SK-N-SH treated with all-trans-retinoic acid at 6 μM for 48 hours (cell line): ENCODE measurements at regions not wholly inside any gene's neighbourhood (a gene's known extent, or its start where the extent isn't known, plus 50 kb on each side); places are given as distances from the start of the nearest gene placed in this dataset.

Experiments
- ATAC-seq: fragments of 200-7000 bp; cut with Tn5 transposase; 3 replicates; pipeline ENCODE4 v1.9.1; 2020; ENCODE audit warnings: mild to moderate bottlenecking, moderate library complexity
- ARNTL ChIP-seq: fragments of 450-650 bp; formaldehyde crosslinking; IDR thresholded peaks from 2 replicates; pipeline ENCODE4 v1.5.0; 2020; ENCODE audit warnings: low read depth, mild to moderate bottlenecking, moderate library complexity, borderline replicate concordance
- BACH2 ChIP-seq: fragments of 250-450 bp; sonication (Bioruptor Pico); IDR thresholded peaks from 2 replicates; pipeline ENCODE4 v1.9.0; 2021; ENCODE audit warnings: mild to moderate bottlenecking, borderline replicate concordance
- CSDC2 ChIP-seq: fragments of 250-450 bp; sonication (Bioruptor Pico); IDR thresholded peaks from 2 replicates; pipeline ENCODE4 v1.5.0; 2020; ENCODE audit warnings: mild to moderate bottlenecking, moderate library complexity
- ESRRG ChIP-seq: fragments of 250-450 bp; sonication (Bioruptor Pico); IDR thresholded peaks from 2 replicates; pipeline ENCODE4 v1.6.1; 2021; ENCODE audit warnings: mild to moderate bottlenecking
- GLIS3 ChIP-seq: fragments of 250-450 bp; sonication (Bioruptor Pico); IDR thresholded peaks from 2 replicates; pipeline ENCODE4 v1.5.0; 2020; ENCODE audit warnings: mild to moderate bottlenecking, moderate library complexity
- ISL1 ChIP-seq: fragments of 250-450 bp; sonication (Bioruptor Pico); IDR thresholded peaks from 2 replicates; pipeline ENCODE4 v2.1.2; 2022; ENCODE audit warnings: mild to moderate bottlenecking, moderate library complexity
- OSR1 ChIP-seq: fragments of 250-450 bp; sonication (Bioruptor Pico); IDR thresholded peaks from 2 replicates; pipeline ENCODE4 v1.8.0; 2022; ENCODE audit warnings: moderate library complexity, mild to moderate bottlenecking, inconsistent platforms
- PPARA ChIP-seq: fragments of 250-450 bp; sonication (Bioruptor Pico); IDR thresholded peaks from 2 replicates; pipeline ENCODE4 v1.5.0; 2020; ENCODE audit warnings: mild to moderate bottlenecking, borderline replicate concordance
- RARB ChIP-seq: fragments of 250-450 bp; sonication (Bioruptor Pico); IDR thresholded peaks from 2 replicates; pipeline ENCODE4 v1.8.0; 2021; ENCODE audit warnings: mild to moderate bottlenecking, moderate library complexity
- SNAI2 ChIP-seq: fragments of 250-450 bp; sonication (Bioruptor Pico); IDR thresholded peaks from 2 replicates; pipeline ENCODE4 v1.5.0; 2020; ENCODE audit warnings: mild to moderate bottlenecking, moderate library complexity
- TCF4 ChIP-seq: fragments of 250-450 bp; sonication (Bioruptor Pico); IDR thresholded peaks from 2 replicates; pipeline ENCODE4 v1.8.0; 2021; ENCODE audit warnings: mild to moderate bottlenecking, moderate library complexity, borderline replicate concordance
- TOX ChIP-seq: fragments of 250-450 bp; sonication (Bioruptor Pico); IDR thresholded peaks from 2 replicates; pipeline ENCODE4 v1.8.0; 2021; ENCODE audit warnings: mild to moderate bottlenecking, moderate library complexity, borderline replicate concordance
- ZC3H10 ChIP-seq: fragments of 250-450 bp; sonication (Bioruptor Pico); IDR thresholded peaks from 2 replicates; pipeline ENCODE4 v1.5.1; 2021; ENCODE audit warnings: mild to moderate bottlenecking, moderate library complexity
- ZFP3 ChIP-seq: fragments of 250-450 bp; sonication (Bioruptor Pico); IDR thresholded peaks from 2 replicates; pipeline ENCODE4 v1.5.0; 2020; ENCODE audit warnings: mild to moderate bottlenecking, moderate library complexity
- ZFP30 ChIP-seq: fragments of 450-650 bp; formaldehyde crosslinking; IDR thresholded peaks from 2 replicates; pipeline ENCODE4 v1.5.0; 2022; ENCODE audit warnings: mild to moderate bottlenecking, moderate library complexity
- ZNF565 ChIP-seq: fragments of 450-650 bp; formaldehyde crosslinking; conservative IDR thresholded peaks from 2 replicates; pipeline ENCODE4 v1.5.0; 2020; ENCODE audit warnings: low read depth, mild to moderate bottlenecking, moderate library complexity
- ZNF70 ChIP-seq: fragments of 450-650 bp; formaldehyde crosslinking; IDR thresholded peaks from 2 replicates; pipeline ENCODE4 v1.5.0; 2020; ENCODE audit warnings: mild to moderate bottlenecking, moderate library complexity
- ZNF8 ChIP-seq: fragments of 450-650 bp; formaldehyde crosslinking; IDR thresholded peaks from 2 replicates; pipeline ENCODE4 v1.5.0; 2020; ENCODE audit warnings: mild to moderate bottlenecking, moderate library complexity
- TF ChIP-seq, protein P1 (sequence below): fragments of 250-450 bp; sonication (Bioruptor Pico); IDR thresholded peaks from 2 replicates; pipeline ENCODE4 v1.5.0; 2020; ENCODE audit warnings: mild to moderate bottlenecking, moderate library complexity
- TF ChIP-seq, protein P2 (sequence below): fragments of 250-450 bp; sonication (Bioruptor Pico); IDR thresholded peaks from 2 replicates; pipeline ENCODE4 v1.5.1; 2020; ENCODE audit warnings: low read depth, mild to moderate bottlenecking, moderate library complexity
- TF ChIP-seq, protein P3 (sequence below): fragments of 250-450 bp; sonication (Bioruptor Pico); IDR thresholded peaks from 2 replicates; pipeline ENCODE4 v1.8.0; 2020; ENCODE audit warnings: mild to moderate bottlenecking, moderate library complexity, borderline replicate concordance
- TF ChIP-seq, protein P4 (sequence below): fragments of 250-450 bp; sonication (Bioruptor Pico); IDR thresholded peaks from 2 replicates; pipeline ENCODE4 v1.5.1; 2021; ENCODE audit warnings: mild to moderate bottlenecking, moderate library complexity

DNA sequence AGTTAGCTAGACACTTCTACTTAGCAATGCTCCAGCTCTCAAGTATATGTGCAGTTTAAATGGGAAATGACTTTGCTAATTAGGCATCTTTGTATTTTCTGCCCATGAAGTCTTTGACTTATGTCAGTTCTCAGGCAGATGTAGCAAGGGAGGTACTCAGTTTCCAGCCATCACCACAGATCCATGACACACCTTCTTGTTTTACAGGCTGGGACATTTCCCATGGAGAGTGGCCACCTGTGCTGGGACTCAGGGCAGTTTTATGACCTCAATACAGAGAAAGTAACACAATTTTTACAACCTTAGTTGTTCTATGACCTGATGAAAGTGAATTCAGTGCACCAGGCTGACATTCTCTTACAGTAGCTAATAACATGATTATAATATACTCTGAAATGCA lies 280.7 kb upstream of the GK2 start:
- TF ChIP-seq ZC3H10 (no peak), ARNTL (CRISPR knock-in tag) (no peak), ESRRG (no peak), ZNF70 (no peak), OSR1 (CRISPR knock-in tag) (no peak), ZFP30 (no peak), RARB (no peak), GLIS3 (CRISPR knock-in tag) (no peak), PPARA (CRISPR knock-in tag) (no peak), ZNF8 (CRISPR knock-in tag) (no peak), ISL1 (no peak), ZFP3 (no peak), BACH2 (no peak), CSDC2 (CRISPR knock-in tag) (no peak), TOX (CRISPR knock-in tag) (no peak), TCF4 (CRISPR knock-in tag) (no peak)
- TF ChIP-seq, protein P1, sequence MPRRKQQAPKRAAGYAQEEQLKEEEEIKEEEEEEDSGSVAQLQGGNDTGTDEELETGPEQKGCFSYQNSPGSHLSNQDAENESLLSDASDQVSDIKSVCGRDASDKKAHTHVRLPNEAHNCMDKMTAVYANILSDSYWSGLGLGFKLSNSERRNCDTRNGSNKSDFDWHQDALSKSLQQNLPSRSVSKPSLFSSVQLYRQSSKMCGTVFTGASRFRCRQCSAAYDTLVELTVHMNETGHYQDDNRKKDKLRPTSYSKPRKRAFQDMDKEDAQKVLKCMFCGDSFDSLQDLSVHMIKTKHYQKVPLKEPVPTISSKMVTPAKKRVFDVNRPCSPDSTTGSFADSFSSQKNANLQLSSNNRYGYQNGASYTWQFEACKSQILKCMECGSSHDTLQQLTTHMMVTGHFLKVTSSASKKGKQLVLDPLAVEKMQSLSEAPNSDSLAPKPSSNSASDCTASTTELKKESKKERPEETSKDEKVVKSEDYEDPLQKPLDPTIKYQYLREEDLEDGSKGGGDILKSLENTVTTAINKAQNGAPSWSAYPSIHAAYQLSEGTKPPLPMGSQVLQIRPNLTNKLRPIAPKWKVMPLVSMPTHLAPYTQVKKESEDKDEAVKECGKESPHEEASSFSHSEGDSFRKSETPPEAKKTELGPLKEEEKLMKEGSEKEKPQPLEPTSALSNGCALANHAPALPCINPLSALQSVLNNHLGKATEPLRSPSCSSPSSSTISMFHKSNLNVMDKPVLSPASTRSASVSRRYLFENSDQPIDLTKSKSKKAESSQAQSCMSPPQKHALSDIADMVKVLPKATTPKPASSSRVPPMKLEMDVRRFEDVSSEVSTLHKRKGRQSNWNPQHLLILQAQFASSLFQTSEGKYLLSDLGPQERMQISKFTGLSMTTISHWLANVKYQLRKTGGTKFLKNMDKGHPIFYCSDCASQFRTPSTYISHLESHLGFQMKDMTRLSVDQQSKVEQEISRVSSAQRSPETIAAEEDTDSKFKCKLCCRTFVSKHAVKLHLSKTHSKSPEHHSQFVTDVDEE (CRISPR knock-in tag): no peak
- TF ChIP-seq, protein P2, sequence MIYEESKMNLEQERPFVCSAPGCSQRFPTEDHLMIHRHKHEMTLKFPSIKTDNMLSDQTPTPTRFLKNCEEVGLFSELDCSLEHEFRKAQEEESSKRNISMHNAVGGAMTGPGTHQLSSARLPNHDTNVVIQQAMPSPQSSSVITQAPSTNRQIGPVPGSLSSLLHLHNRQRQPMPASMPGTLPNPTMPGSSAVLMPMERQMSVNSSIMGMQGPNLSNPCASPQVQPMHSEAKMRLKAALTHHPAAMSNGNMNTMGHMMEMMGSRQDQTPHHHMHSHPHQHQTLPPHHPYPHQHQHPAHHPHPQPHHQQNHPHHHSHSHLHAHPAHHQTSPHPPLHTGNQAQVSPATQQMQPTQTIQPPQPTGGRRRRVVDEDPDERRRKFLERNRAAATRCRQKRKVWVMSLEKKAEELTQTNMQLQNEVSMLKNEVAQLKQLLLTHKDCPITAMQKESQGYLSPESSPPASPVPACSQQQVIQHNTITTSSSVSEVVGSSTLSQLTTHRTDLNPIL (CRISPR knock-in tag): no peak
- TF ChIP-seq, protein P3, sequence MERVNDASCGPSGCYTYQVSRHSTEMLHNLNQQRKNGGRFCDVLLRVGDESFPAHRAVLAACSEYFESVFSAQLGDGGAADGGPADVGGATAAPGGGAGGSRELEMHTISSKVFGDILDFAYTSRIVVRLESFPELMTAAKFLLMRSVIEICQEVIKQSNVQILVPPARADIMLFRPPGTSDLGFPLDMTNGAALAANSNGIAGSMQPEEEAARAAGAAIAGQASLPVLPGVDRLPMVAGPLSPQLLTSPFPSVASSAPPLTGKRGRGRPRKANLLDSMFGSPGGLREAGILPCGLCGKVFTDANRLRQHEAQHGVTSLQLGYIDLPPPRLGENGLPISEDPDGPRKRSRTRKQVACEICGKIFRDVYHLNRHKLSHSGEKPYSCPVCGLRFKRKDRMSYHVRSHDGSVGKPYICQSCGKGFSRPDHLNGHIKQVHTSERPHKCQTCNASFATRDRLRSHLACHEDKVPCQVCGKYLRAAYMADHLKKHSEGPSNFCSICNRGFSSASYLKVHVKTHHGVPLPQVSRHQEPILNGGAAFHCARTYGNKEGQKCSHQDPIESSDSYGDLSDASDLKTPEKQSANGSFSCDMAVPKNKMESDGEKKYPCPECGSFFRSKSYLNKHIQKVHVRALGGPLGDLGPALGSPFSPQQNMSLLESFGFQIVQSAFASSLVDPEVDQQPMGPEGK (CRISPR knock-in tag): no peak

DNA sequence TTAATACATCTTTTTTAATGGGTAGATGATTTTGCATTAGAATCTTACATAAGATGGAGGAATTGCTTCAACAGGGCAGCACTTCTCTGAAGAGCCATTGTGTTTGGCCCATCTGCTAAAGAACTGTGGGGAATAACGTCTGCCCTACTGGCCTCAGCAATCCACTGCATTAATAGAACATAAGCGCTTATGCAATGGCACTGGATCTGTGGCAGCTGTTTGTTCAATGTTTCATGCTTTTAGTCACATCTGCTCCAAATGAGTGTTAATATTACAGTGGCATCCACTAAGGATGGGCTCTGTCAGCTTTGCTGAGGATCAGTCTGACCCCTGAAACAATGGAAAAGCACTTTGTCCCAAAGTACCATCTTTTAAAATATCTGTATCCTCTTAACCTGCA lies 279.0 kb upstream of the GK2 start:
- TF ChIP-seq BACH2: no peak
- TF ChIP-seq OSR1 (CRISPR knock-in tag): no peak
- TF ChIP-seq ZC3H10: no peak
- no peak for TF ChIP-seq ZNF8 (CRISPR knock-in tag)
- TF ChIP-seq, protein P3 (CRISPR knock-in tag): no peak
- TF ChIP-seq ISL1: no peak
- TF ChIP-seq, all 23 proteins: peak for 0
- no peak for ATAC-seq

More for the DNA sequence above, 280.7 kb upstream of the GK2 start:
- ATAC-seq: no peak

DNA sequence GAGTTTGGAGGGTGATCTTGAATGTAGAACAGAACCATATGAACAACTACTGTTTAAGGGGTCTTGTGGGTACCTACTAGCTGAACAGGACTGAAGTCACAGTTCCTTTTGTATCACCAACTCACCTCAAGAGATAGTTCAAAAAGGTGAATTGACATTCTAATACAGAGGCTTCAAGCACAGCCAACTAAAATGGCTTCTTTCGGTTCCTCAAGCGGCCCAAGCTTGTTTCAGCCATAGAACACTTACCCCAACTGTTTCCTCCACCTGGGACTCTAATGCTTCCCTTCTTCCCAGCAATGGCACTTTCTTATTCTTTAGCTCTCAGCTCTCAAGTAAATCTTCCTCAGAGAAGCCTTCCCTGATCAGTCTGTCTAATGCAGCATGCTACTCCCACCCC lies 277.5 kb upstream of the GK2 start:
- ATAC-seq: no peak
- TF ChIP-seq TCF4 (CRISPR knock-in tag) (no peak), ARNTL (CRISPR knock-in tag) (no peak), ZNF565 (CRISPR knock-in tag) (no peak), ZC3H10 (no peak), ZFP30 (no peak), RARB (no peak), ESRRG (no peak), TOX (CRISPR knock-in tag) (no peak), PPARA (CRISPR knock-in tag) (no peak), ZNF70 (no peak), ZFP3 (no peak), SNAI2 (CRISPR knock-in tag) (no peak)
- TF ChIP-seq, protein P3 (CRISPR knock-in tag): no peak
- TF ChIP-seq, protein P4, sequence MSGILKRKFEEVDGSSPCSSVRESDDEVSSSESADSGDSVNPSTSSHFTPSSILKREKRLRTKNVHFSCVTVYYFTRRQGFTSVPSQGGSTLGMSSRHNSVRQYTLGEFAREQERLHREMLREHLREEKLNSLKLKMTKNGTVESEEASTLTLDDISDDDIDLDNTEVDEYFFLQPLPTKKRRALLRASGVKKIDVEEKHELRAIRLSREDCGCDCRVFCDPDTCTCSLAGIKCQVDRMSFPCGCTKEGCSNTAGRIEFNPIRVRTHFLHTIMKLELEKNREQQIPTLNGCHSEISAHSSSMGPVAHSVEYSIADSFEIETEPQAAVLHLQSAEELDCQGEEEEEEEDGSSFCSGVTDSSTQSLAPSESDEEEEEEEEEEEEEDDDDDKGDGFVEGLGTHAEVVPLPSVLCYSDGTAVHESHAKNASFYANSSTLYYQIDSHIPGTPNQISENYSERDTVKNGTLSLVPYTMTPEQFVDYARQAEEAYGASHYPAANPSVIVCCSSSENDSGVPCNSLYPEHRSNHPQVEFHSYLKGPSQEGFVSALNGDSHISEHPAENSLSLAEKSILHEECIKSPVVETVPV: no peak
- TF ChIP-seq, protein P1 (CRISPR knock-in tag): no peak
- TF ChIP-seq, protein P2 (CRISPR knock-in tag): no peak
